ENCODE measurements at regions not wholly inside any gene's neighbourhood (a gene's known extent, or its start where the extent isn't known, plus 50 kb on each side); places are given as distances from the start of the nearest gene placed in this dataset.

GRCh38 chr2:41973871-41974270 lies 74.0 kb upstream of the PKDCC start:
- in situ Hi-C loops (cut with MboI; ENCODE audit: low sequenced_read_pairs, unreplicated experiment), result no loop called here
- no peak for DNase-seq (ENCODE audit: low spot score)
- TF ChIP-seq, protein P1, sequence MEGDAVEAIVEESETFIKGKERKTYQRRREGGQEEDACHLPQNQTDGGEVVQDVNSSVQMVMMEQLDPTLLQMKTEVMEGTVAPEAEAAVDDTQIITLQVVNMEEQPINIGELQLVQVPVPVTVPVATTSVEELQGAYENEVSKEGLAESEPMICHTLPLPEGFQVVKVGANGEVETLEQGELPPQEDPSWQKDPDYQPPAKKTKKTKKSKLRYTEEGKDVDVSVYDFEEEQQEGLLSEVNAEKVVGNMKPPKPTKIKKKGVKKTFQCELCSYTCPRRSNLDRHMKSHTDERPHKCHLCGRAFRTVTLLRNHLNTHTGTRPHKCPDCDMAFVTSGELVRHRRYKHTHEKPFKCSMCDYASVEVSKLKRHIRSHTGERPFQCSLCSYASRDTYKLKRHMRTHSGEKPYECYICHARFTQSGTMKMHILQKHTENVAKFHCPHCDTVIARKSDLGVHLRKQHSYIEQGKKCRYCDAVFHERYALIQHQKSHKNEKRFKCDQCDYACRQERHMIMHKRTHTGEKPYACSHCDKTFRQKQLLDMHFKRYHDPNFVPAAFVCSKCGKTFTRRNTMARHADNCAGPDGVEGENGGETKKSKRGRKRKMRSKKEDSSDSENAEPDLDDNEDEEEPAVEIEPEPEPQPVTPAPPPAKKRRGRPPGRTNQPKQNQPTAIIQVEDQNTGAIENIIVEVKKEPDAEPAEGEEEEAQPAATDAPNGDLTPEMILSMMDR (IDR thresholded peaks at IDR 0.05; ENCODE audit: borderline replicate concordance, control extremely low read depth, extremely low read depth, insufficient read depth, missing control alignments), result no peak

DNA sequence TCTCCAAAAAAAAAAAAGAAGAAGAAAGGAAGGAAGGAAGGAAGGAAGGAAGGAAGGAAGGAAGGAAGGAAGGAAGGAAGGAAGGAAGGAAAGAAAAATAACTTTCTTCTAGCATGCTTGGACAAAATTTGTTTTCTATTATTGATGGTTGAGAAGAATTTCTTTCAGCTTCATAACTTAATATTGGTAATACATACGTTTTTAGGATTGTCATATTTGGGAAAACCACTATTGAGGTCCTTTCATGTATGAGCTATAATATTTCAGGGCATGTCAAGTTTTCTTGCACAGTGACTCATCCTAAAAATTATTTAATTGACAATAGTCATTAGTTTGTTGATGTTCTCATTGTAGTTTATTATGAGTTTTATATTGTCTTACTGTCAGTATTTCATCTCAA lies 66.4 kb upstream of the PKDCC start:
- TF ChIP-seq, protein P1 (IDR thresholded peaks at IDR 0.05; ENCODE audit: borderline replicate concordance, control extremely low read depth, extremely low read depth, insufficient read depth, missing control alignments), result no peak
- no peak for DNase-seq (ENCODE audit: low spot score)
- in situ Hi-C loops (cut with MboI; ENCODE audit: low sequenced_read_pairs, unreplicated experiment), result no loop called here

DNA sequence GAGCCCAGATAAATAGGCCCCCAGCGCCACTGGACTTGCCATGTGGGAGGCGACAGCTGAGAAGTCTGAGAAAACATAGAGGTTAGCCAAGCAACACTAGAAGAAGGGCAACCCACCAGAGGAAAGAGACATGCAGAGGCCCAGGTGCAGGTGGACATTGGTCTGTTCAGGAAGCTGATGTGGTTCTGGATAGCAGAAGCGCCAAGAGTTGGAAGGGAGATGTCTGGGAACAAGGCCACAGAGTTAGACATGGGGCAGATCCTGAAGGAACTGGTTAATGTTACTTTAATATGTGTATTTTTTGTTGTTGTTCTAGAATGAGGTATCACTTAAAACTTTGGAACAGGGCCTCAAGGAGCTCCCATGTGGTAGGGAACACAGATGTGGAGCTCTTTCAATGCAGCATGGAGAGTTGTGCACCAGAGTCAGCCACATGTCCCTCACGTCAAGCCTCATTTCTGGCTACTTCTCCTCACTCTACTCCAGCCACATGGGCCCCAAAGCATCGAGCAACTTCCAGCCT lies 62.2 kb upstream of the PKDCC start:
- TF ChIP-seq, protein P1 (IDR thresholded peaks at IDR 0.05; ENCODE audit: borderline replicate concordance, control extremely low read depth, extremely low read depth, insufficient read depth, missing control alignments), result no peak
- in situ Hi-C loops (cut with MboI; ENCODE audit: low sequenced_read_pairs, unreplicated experiment), result no loop called here
- no peak for DNase-seq (ENCODE audit: low spot score)

DNA sequence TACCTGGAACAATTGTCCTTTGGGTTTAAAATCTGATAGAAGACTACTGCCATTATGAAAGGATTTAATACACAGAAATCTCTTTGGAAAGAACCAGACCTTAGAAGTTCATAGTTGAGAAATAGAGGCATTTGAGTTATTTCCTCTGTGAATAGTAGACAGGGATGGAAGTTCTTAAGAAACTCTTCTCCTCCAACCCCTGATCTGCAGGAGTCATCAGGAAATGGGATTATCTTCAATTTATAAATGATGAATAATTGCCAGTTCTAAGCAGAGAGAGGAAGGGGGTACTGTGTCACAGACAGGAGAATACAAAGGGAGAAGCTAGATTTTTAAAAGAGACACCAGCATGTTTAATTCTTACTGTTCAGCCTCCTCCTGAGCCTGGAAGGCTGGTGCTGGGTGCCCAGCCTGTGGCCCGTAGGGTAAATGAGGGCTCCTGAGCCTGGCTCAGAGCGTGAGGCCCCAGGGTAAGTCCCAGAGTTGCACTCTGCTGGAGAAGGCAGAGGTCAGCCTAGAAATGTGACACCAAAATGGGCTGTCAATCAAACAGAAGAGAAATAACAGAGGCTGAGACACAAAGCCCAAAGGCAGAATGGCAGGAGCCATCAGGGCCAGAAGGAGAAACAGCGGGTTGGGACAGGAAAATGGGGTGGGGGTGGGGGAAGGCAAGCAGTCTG lies 58.2 kb upstream of the PKDCC start:
- in situ Hi-C loops (cut with MboI; ENCODE audit: low sequenced_read_pairs, unreplicated experiment), result no loop called here
- no peak for DNase-seq (ENCODE audit: low spot score)
- TF ChIP-seq, protein P1 (IDR thresholded peaks at IDR 0.05; ENCODE audit: borderline replicate concordance, control extremely low read depth, extremely low read depth, insufficient read depth, missing control alignments), result no peak

- in situ Hi-C loops (cut with MboI; ENCODE audit: low sequenced_read_pairs, unreplicated experiment), result no loop called here
- no peak for DNase-seq (ENCODE audit: low spot score)
- TF ChIP-seq, protein P1 (IDR thresholded peaks at IDR 0.05; ENCODE audit: borderline replicate concordance, control extremely low read depth, extremely low read depth, insufficient read depth, missing control alignments), result no peak
Measured at GRCh38 chr2:41990245-41990644, 57.6 kb upstream of the PKDCC start.

DNA sequence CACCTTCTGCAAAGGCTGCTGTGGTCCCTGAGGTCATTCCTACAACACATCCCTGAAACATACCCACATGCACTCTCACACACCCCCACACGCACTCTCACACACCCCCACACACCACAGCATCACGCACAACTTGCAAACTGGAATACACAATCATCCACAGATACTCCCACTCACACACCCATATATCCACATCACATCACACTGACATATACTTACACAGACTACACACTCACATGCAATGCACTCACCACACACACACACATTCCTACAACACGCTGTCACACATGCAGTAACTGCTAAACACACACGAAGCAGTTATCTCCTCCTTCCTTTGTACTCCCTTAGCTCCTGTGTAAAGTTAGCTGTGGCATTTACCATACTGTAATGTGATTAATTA lies 57.1 kb upstream of the PKDCC start:
- in situ Hi-C loops (cut with MboI; ENCODE audit: low sequenced_read_pairs, unreplicated experiment), result no loop called here
- TF ChIP-seq, protein P1 (IDR thresholded peaks at IDR 0.05; ENCODE audit: borderline replicate concordance, control extremely low read depth, extremely low read depth, insufficient read depth, missing control alignments), result no peak
- no peak for DNase-seq (ENCODE audit: low spot score)

Data from GM13976 (cell line).